Stimulated activated CD8-positive, alpha-beta memory T cell treated with anti-CD3 and anti-CD28 coated beads, Interleukin-2, amount 100 ng/mL, for 1 hour (primary cell): ENCODE measurements at regions not wholly inside any gene's neighbourhood (a gene's known extent, or its start where the extent isn't known, plus 50 kb on each side); places are given as distances from the start of the nearest gene placed in this dataset.
"Not testable (repeated sequence)": the region's sequence is repeated elsewhere in the genome, so short reads cannot be mapped to it uniquely, and the experiment has no call there.

Experiments used
- DNase-seq, 2 donors: peaks; one replicate each; pipeline ENCODE4 v3.0.0-alpha.2; 2020; ENCODE audit warnings: low read depth in 2 of 2

- DNase-seq = no peak
Measured at GRCh38 chr1:4064150-4064889, 164.2 kb upstream of the C1orf174 start.

GRCh38 chr1:4066860-4067599 is 167.0 kb upstream of the C1orf174 start:
- DNase-seq = no peak

- no peak for DNase-seq
Measured at GRCh38 chr1:4068076-4068475, 168.0 kb upstream of the C1orf174 start.

- DNase-seq = no peak
Measured at GRCh38 chr1:4071653-4072052, 171.6 kb upstream of the C1orf174 start.

GRCh38 chr1:4072481-4073153 is 172.5 kb upstream of the C1orf174 start:
- no peak for DNase-seq

- DNase-seq = no peak
Measured at GRCh38 chr1:4075436-4076225, 175.6 kb upstream of the C1orf174 start.

GRCh38 chr1:4076346-4076745 is 176.3 kb upstream of the C1orf174 start:
- DNase-seq = no peak

- DNase-seq = not testable (repeated sequence)
Measured at GRCh38 chr1:4078091-4078962, 178.3 kb upstream of the C1orf174 start.

GRCh38 chr1:4079815-4080214 is 179.7 kb upstream of the C1orf174 start:
- no peak for DNase-seq

GRCh38 chr1:4081806-4082711 is 182.0 kb upstream of the C1orf174 start:
- DNase-seq = no peak

- no peak for DNase-seq
Measured at GRCh38 chr1:4083231-4084047, 183.4 kb upstream of the C1orf174 start.

GRCh38 chr1:4084048-4084431 is 184.0 kb upstream of the C1orf174 start:
- no peak for DNase-seq

GRCh38 chr1:4084446-4084845 is 184.4 kb upstream of the C1orf174 start:
- no peak for DNase-seq

- no peak for DNase-seq
Measured at GRCh38 chr1:4084896-4085295, 184.8 kb upstream of the C1orf174 start.

- no peak for DNase-seq
Measured at GRCh38 chr1:4085546-4085945, 185.5 kb upstream of the C1orf174 start.

GRCh38 chr1:4086085-4086850 is 186.2 kb upstream of the C1orf174 start:
- DNase-seq = no peak

- DNase-seq = no peak
Measured at GRCh38 chr1:4086921-4087320, 186.8 kb upstream of the C1orf174 start.
